H1 (cell line): ENCODE measurements at regions not wholly inside any gene's neighbourhood (a gene's known extent, or its start where the extent isn't known, plus 50 kb on each side); places are given as distances from the start of the nearest gene placed in this dataset.
"Not testable (repeated sequence)": the region's sequence is repeated elsewhere in the genome, so short reads cannot be mapped to it uniquely, and the experiment has no call there.

ENCODE experiments used
- CTCF ChIA-PET: fragments of 300-600 bp; sonication (Branson Sonifier 250); formaldehyde crosslinking; loops from one replicate; lab custom pipeline; 2021; ENCODE audit not compliant: partially characterized antibody; lab: Charles Lee
- POLR2A ChIA-PET: fragments of 300-600 bp; sonication (Branson Sonifier 250); formaldehyde crosslinking; loops from one replicate; lab custom pipeline; 2021; ENCODE audit warnings: inconsistent platforms; ENCODE audit not compliant: partially characterized antibody; lab: Charles Lee
- DNase-seq, 2 experiments: peaks; one replicate each; pipeline versions ENCODE4 v3.0.0 to v3.0.0-alpha.2; 2010 to 2022; ENCODE audit warnings: low spot score in 2 of 2, low read depth in 1 of 2, mixed read lengths in 1 of 2
- FAIRE-seq: peaks from 2 replicates; lab custom pipeline; 2011; peaks lifted over from hg19 to GRCh38; lab: Jason Lieb, UNC
- H2AFZ ChIP-seq: 2 replicates; pipeline ENCODE4 v1.8.1; 2012; ENCODE audit warnings: low read length, inconsistent platforms
- H2AK5ac ChIP-seq: 2 replicates; pipeline ENCODE4 v1.6.1; 2013; ENCODE audit warnings: low read depth, low read length
- H2BK120ac ChIP-seq: replicated peaks from 2 replicates; pipeline ENCODE3; 2013; ENCODE audit warnings: low read depth, low read length, inconsistent platforms
- H2BK12ac ChIP-seq: 2 replicates; pipeline ENCODE4 v1.6.1; 2013; ENCODE audit warnings: low read depth, low read length
- H2BK15ac ChIP-seq: 2 replicates; pipeline ENCODE4 v1.6.1; 2013; ENCODE audit warnings: low read length
- H2BK20ac ChIP-seq: 2 replicates; pipeline ENCODE4 v1.6.1; 2013; ENCODE audit warnings: low read length
- H2BK5ac ChIP-seq: 2 replicates; pipeline ENCODE4 v1.6.1; 2013; ENCODE audit warnings: low read depth, low read length
- H3K14ac ChIP-seq: 2 replicates; pipeline ENCODE4 v1.6.1; 2013; ENCODE audit warnings: inconsistent platforms; ENCODE audit not compliant: insufficient read length
- H3K18ac ChIP-seq: 2 replicates; pipeline ENCODE4 v1.6.1; 2013; ENCODE audit warnings: low read length; ENCODE audit errors: extremely low read depth
- H3K23ac ChIP-seq: 2 replicates; pipeline ENCODE4 v1.6.1; 2013; ENCODE audit warnings: inconsistent platforms; ENCODE audit not compliant: insufficient read length
- H3K23me2 ChIP-seq: 2 replicates; pipeline ENCODE4 v1.6.1; 2013; ENCODE audit warnings: low read depth, low read length
- H3K27ac ChIP-seq: 2 replicates; pipeline ENCODE4 v1.6.1; 2011; ENCODE audit warnings: low read depth, low read length, inconsistent platforms
- H3K27me3 ChIP-seq, 4 experiments: replicated peaks in 1 of 4; 1 replicate in 1 of 4; 2 replicates in 3 of 4; pipeline versions ENCODE4 v1.6.1 to v1.8.1; 2011 to 2013; ENCODE audit warnings: low read length in 3 of 4, mild to moderate bottlenecking in 3 of 4, inconsistent platforms in 2 of 4, mixed read lengths in 2 of 4, moderate library complexity in 1 of 4; ENCODE audit not compliant: control insufficient read depth in 3 of 4, insufficient read depth in 3 of 4; ENCODE audit errors: extremely low read depth in 1 of 4
- H3K36me3 ChIP-seq, 4 experiments: 2 replicates each; pipeline versions ENCODE4 v1.6.1 to v1.8.1; 2011 to 2013; ENCODE audit warnings: mild to moderate bottlenecking in 4 of 4, low read length in 3 of 4, moderate library complexity in 2 of 4, control low read depth in 1 of 4, inconsistent platforms in 1 of 4; ENCODE audit not compliant: insufficient read depth in 4 of 4, control insufficient read depth in 2 of 4
- H3K4ac ChIP-seq: replicated peaks from 2 replicates; pipeline ENCODE3; 2013; ENCODE audit warnings: low read length, low read depth, mixed read lengths, inconsistent platforms; ENCODE audit not compliant: insufficient read length
- H3K4me1 ChIP-seq, 4 experiments: replicated peaks in 1 of 4; 1 replicate in 1 of 4; 2 replicates in 3 of 4; pipeline versions ENCODE4 v1.6.1 to v1.8.1; 2011 to 2013; ENCODE audit warnings: low read length in 3 of 4, inconsistent platforms in 2 of 4, mixed read lengths in 1 of 4; ENCODE audit not compliant: insufficient read depth in 4 of 4, control insufficient read depth in 3 of 4
- H3K4me2 ChIP-seq, 2 experiments: 2 replicates each; pipeline versions ENCODE4 v1.6.1 to v1.8.1; 2011 to 2013; ENCODE audit warnings: low read depth in 2 of 2, low read length in 2 of 2, control low read depth in 1 of 2, inconsistent platforms in 1 of 2, mild to moderate bottlenecking in 1 of 2; ENCODE audit not compliant: insufficient read depth in 1 of 2
- H3K4me3 ChIP-seq, 4 experiments: fragments of 200-600, 300-600 bp in 1 of 4; sonication (generic), shearing (Covaris generic), sonication (Bioruptor Twin) in 1 of 4; 2 replicates each; pipeline versions ENCODE4 v1.5.1 to v1.8.1; 2011 to 2016; ENCODE audit warnings: low read length in 4 of 4, low read depth in 3 of 4, control low read depth in 2 of 4, inconsistent platforms in 2 of 4, mild to moderate bottlenecking in 2 of 4, mixed read lengths in 1 of 4, moderate library complexity in 1 of 4; ENCODE audit not compliant: insufficient read depth in 2 of 4; ENCODE audit errors: extremely low read depth in 1 of 4
- H3K56ac ChIP-seq: replicated peaks from 2 replicates; pipeline ENCODE3; 2013; ENCODE audit warnings: low read depth, mild to moderate bottlenecking, mixed read lengths, low read length, inconsistent platforms; ENCODE audit not compliant: insufficient read length
- H3K79me1 ChIP-seq: 2 replicates; pipeline ENCODE4 v1.6.1; 2013; ENCODE audit warnings: low read depth, low read length, control low read depth
- H3K79me2 ChIP-seq, 2 experiments: 2 replicates each; pipeline versions ENCODE4 v1.6.1 to v1.8.1; 2012 to 2013; ENCODE audit warnings: low read length in 2 of 2, mild to moderate bottlenecking in 2 of 2, inconsistent platforms in 1 of 2; ENCODE audit not compliant: insufficient read depth in 2 of 2, control insufficient read depth in 1 of 2
- H3K9ac ChIP-seq, 4 experiments: replicated peaks in 1 of 4; 1 replicate in 1 of 4; 2 replicates in 3 of 4; pipeline versions ENCODE4 v1.6.1 to v1.8.1; 2011 to 2013; ENCODE audit warnings: low read depth in 3 of 4, low read length in 3 of 4, control low read depth in 2 of 4, mild to moderate bottlenecking in 2 of 4, moderate library complexity in 2 of 4, inconsistent platforms in 1 of 4; ENCODE audit errors: extremely low read depth in 1 of 4
- H3K9me3 ChIP-seq, 2 experiments: 2 replicates each; pipeline versions ENCODE4 v1.6.1 to v1.8.1; 2012 to 2013; ENCODE audit warnings: mild to moderate bottlenecking in 2 of 2, moderate library complexity in 2 of 2, control low read depth in 1 of 2, inconsistent platforms in 1 of 2, low read depth in 1 of 2, low read length in 1 of 2, mixed read lengths in 1 of 2; ENCODE audit not compliant: insufficient read depth in 2 of 2
- H4K20me1 ChIP-seq, 2 experiments: replicated peaks in 1 of 2; 2 replicates each; pipeline versions ENCODE3 to v1.8.1; 2011 to 2013; ENCODE audit warnings: inconsistent platforms in 2 of 2, low read length in 2 of 2, mild to moderate bottlenecking in 1 of 2; ENCODE audit not compliant: insufficient read depth in 2 of 2, control insufficient read depth in 1 of 2
- H4K5ac ChIP-seq: 2 replicates; pipeline ENCODE4 v1.6.1; 2013; ENCODE audit warnings: low read length, low read depth, mixed read lengths, inconsistent platforms; ENCODE audit not compliant: insufficient read length
- H4K8ac ChIP-seq: 2 replicates; pipeline ENCODE4 v1.8.0; 2013; ENCODE audit warnings: mild to moderate bottlenecking, moderate library complexity, low read length, inconsistent platforms; ENCODE audit not compliant: insufficient read depth; ENCODE audit errors: extremely low read depth
- H4K91ac ChIP-seq: replicated peaks from 2 replicates; pipeline ENCODE3; 2013; ENCODE audit warnings: low read length, mixed read lengths, inconsistent platforms; ENCODE audit not compliant: insufficient read length
- WGBS, 2 experiments: shearing (Covaris generic) in 1 of 2; methylation state at CpG; one replicate each; pipeline versions ENCODE4 v1.1.6 to v1.1.7; 2013 to 2015; ENCODE audit warnings: low lambda C conversion rate in 2 of 2, mixed read lengths in 2 of 2, inconsistent platforms in 1 of 2, low coverage in 1 of 2, missing lambda C conversion rate in 1 of 2; ENCODE audit not compliant: insufficient replicate concordance in 2 of 2, insufficient coverage in 1 of 2, insufficient read length in 1 of 2; ENCODE audit errors: extremely low coverage in 1 of 2, missing lambda C conversion rate in 1 of 2; 5-methylcytosine and 5-hydroxymethylcytosine counted together

- CTCF ChIA-PET, result interaction anchor here (0.6 to 1.5 kb wide), 3 partner anchors 9 to 613 kb away, joined by 3 to 4 read pairs (median 3); no protein-coding TSS in a partner anchor
- H3K79me1 ChIP-seq, H3K4me2 ChIP-seq, H2BK15ac ChIP-seq, H3K14ac ChIP-seq, FAIRE-seq, H3K27me3 ChIP-seq, H2AFZ ChIP-seq, H3K9me3 ChIP-seq, H3K56ac ChIP-seq, H2BK20ac ChIP-seq, H3K9ac ChIP-seq, H2BK5ac ChIP-seq, H3K4ac ChIP-seq, H3K23ac ChIP-seq, H3K18ac ChIP-seq, H3K4me3 ChIP-seq, H4K91ac ChIP-seq, H4K5ac ChIP-seq, H3K4me1 ChIP-seq, H2AK5ac ChIP-seq, H3K23me2 ChIP-seq, H3K79me2 ChIP-seq, POLR2A ChIA-PET, DNase-seq, H2BK120ac ChIP-seq, H4K20me1 ChIP-seq, H3K36me3 ChIP-seq, H4K8ac ChIP-seq, H2BK12ac ChIP-seq, H3K27ac ChIP-seq: not testable (repeated sequence)
- WGBS, 2 experiments, result 87% methylated on average over 19 of the region's 24 CpGs; no CpG with 5 or more reads in 1 of the 2 experiments
Measured at GRCh38 chr4:28466886-28467285, 1606.2 kb downstream of the STIM2 start.
